CD8-positive, alpha-beta memory T cell (primary cell): ENCODE measurements at regions not wholly inside any gene's neighbourhood (a gene's known extent, or its start where the extent isn't known, plus 50 kb on each side); places are given as distances from the start of the nearest gene placed in this dataset.
"Not testable (repeated sequence)": the region's sequence is repeated elsewhere in the genome, so short reads cannot be mapped to it uniquely, and the experiment has no call there.

Experiments used
- CTCF ChIA-PET: fragments of 350-600 bp; sonication (Branson Sonifier 250); formaldehyde crosslinking; loops from one replicate; lab custom pipeline; 2021; ENCODE audit warnings: antibody characterized with exemption; lab: Charles Lee
- POLR2A ChIA-PET: fragments of 350-600 bp; sonication (Branson Sonifier 250); formaldehyde crosslinking; loops from one replicate; lab custom pipeline; 2021; ENCODE audit warnings: antibody characterized with exemption; lab: Charles Lee
- DNase-seq, 5 donors: peaks; one replicate each; pipeline versions ENCODE4 v3.0.0 to v3.0.0-alpha.2; 2020 to 2022; ENCODE audit warnings: mixed read lengths in 1 of 5
- H3K27ac ChIP-seq: one replicate; pipeline ENCODE4 v1.7.0; 2013; ENCODE audit warnings: low read depth, mild to moderate bottlenecking, low read length, moderate library complexity
- H3K27me3 ChIP-seq: 2 replicates; pipeline ENCODE4 v1.7.0; 2013; ENCODE audit warnings: low read length, mild to moderate bottlenecking; ENCODE audit not compliant: insufficient read depth, poor library complexity, severe bottlenecking
- H3K36me3 ChIP-seq: 2 replicates; pipeline ENCODE4 v1.7.0; 2013; ENCODE audit warnings: mild to moderate bottlenecking, low read length, moderate library complexity; ENCODE audit not compliant: insufficient read depth
- H3K4me1 ChIP-seq: 2 replicates; pipeline ENCODE4 v1.7.0; 2013; ENCODE audit warnings: mild to moderate bottlenecking, low read length, moderate library complexity; ENCODE audit not compliant: insufficient read depth
- H3K4me3 ChIP-seq: 2 replicates; pipeline ENCODE4 v1.7.0; 2013; ENCODE audit warnings: mild to moderate bottlenecking, low read length
- H3K9me3 ChIP-seq: 2 replicates; pipeline ENCODE4 v1.7.0; 2013; ENCODE audit warnings: mild to moderate bottlenecking, low read length
- H3K27ac Mint-ChIP-seq, 8 donors: one replicate each; pipeline ENCODE4 v1.8.0; 2020 to 2021; ENCODE audit warnings: mixed read lengths in 8 of 8, mild to moderate bottlenecking in 6 of 8, inconsistent platforms in 3 of 8, moderate library complexity in 3 of 8
- H3K27me3 Mint-ChIP-seq, 2 donors: one replicate each; pipeline ENCODE4 v1.8.0; 2020 to 2021; ENCODE audit warnings: mixed read lengths in 2 of 2, mild to moderate bottlenecking in 1 of 2, moderate library complexity in 1 of 2
- H3K36me3 Mint-ChIP-seq, 3 donors: one replicate each; pipeline ENCODE4 v1.8.0; 2020 to 2021; ENCODE audit warnings: mixed read lengths in 3 of 3, inconsistent platforms in 1 of 3, mild to moderate bottlenecking in 1 of 3
- H3K4me1 Mint-ChIP-seq, 3 donors: one replicate each; pipeline ENCODE4 v1.8.0; 2020 to 2021; ENCODE audit warnings: mixed read lengths in 3 of 3, inconsistent platforms in 1 of 3, mild to moderate bottlenecking in 1 of 3
- H3K4me3 Mint-ChIP-seq, 7 donors: one replicate each; pipeline ENCODE4 v1.8.0; 2020 to 2021; ENCODE audit warnings: mixed read lengths in 7 of 7, mild to moderate bottlenecking in 6 of 7, moderate library complexity in 4 of 7, inconsistent platforms in 2 of 7
- H3K9me3 Mint-ChIP-seq, 5 donors: one replicate each; pipeline ENCODE4 v1.8.0; 2020 to 2022; ENCODE audit warnings: mixed read lengths in 5 of 5, mild to moderate bottlenecking in 3 of 5, moderate library complexity in 2 of 5, inconsistent platforms in 1 of 5

DNA sequence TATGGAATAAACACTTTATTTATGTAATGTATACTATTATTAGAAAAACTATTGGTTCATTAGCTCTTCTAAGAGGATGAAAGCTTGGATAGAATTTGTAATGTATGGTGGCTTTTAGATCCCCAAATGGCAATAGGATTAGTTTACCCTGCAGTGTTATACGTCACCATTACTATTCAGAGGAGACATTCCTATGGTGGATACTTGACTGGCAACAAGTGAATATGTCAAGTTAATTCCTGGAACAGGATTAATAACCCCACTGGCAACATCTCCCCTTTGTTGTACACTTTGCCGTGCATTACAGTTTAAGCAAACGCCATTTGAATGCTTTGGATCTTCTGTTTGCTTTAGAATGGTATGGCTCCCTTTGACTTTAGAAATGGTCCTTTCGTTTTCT lies 420.3 kb downstream of the FAM47B start:
- Mint-ChIP-seq H3K4me3 (no peak overlapping the region), H3K27me3 (peaks cover 0 to 1% of the 10 kb centered on the region in 2 donors), H3K27ac (no peak overlapping the region), H3K36me3 (no peaks in the 10 kb centered on the region), H3K4me1 (no peaks in the 10 kb centered on the region), H3K9me3 (peaks cover 0 to 8% (median 4%) of the 10 kb centered on the region in 5 donors)
- Histone ChIP-seq H3K9me3 (no peaks in the 10 kb centered on the region), H3K36me3 (no peaks in the 10 kb centered on the region), H3K4me3 (no peak overlapping the region), H3K27me3 (no peaks in the 10 kb centered on the region), H3K4me1 (no peaks in the 10 kb centered on the region), H3K27ac (no peak overlapping the region)
- DNase-seq, result no peak
- POLR2A ChIA-PET, result no interaction called here
- CTCF ChIA-PET, result no interaction called here

DNA sequence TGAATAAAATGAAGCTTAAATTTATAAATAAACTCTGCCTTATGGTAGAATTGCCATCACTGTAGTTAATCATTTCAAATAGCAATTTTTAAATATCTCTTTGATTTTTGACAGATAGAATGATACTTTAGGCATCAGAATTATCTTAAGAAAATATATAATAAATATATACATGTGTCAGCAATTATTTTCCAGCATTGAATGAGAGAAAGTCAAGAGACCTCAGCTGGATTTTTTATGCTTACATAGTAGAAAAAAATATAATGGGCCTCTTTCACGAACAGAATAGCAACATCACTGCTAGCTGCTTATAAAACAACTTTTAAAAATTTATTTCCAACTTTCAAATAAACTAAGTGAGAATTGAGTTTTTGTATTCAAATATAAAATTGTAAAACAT lies 424.0 kb upstream of the MAGEB16 start:
- H3K36me3 ChIP-seq, result no peaks in the 10 kb centered on the region
- POLR2A ChIA-PET, result no interaction called here
- Mint-ChIP-seq H3K4me3 (no peak overlapping the region), H3K9me3 (peaks cover 0 to 2% (median 0%) of the 10 kb centered on the region in 5 donors), H3K27ac (no peak overlapping the region), H3K27me3 (no peaks in the 10 kb centered on the region), H3K36me3 (no peaks in the 10 kb centered on the region), H3K4me1 (no peaks in the 10 kb centered on the region)
- H3K9me3 ChIP-seq, result no peaks in the 10 kb centered on the region
- H3K27me3 ChIP-seq, result no peaks in the 10 kb centered on the region
- no peak overlapping the region for H3K27ac ChIP-seq
- no peak overlapping the region for H3K4me3 ChIP-seq
- DNase-seq, result no peak
- no peaks in the 10 kb centered on the region for H3K4me1 ChIP-seq
- CTCF ChIA-PET, result no interaction called here

DNA sequence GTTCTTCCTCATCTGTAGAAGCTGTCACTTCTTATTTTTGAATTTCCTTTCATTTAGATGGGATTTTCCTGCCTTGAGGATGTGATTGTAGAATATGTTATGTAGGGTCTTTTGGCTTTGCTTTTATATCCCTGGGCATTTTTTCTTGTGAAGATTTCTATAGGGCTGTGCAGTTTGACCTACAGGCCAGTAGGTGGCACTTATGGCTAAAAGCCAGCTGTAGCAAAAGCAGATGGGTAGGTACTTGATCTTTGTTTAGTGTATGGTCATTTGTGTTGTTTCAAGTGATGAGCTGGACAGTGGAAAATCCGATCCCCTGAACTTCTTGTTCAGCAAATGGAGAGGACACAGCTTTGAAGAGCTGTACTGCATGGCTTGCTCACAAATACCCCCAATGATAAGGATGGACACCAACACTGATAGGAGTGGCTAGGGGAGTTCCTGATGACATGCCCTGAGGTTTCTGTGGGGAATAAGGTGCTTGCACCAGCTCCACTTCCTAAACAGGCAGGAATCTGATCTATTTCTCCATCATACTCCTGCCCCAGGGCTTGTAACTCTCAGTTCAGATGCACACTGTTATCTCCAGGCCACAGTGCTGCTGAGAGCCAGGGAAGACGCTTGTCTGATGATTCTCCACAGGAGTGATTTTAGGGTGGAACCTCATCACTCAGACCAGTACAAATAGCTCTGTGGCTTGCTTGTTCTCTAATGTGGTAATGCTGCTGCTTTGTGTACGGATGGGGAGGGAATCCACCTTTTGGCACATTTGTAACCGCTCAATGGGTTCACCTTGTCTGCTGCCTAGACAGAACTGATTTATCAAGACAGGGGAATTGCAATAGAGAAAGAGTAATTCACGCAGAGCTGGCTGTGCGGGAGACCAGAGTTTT lies 417.1 kb upstream of the MAGEB16 start:
- Mint-ChIP-seq H3K4me3 (no peak overlapping the region), H3K27ac (no peak overlapping the region), H3K36me3 (no peaks in the 10 kb centered on the region), H3K27me3 (no peaks in the 10 kb centered on the region), H3K9me3 (peaks cover 0 to 10% (median 4%) of the 10 kb centered on the region in 5 donors), H3K4me1 (no peaks in the 10 kb centered on the region)
- no peaks in the 10 kb centered on the region for H3K36me3 ChIP-seq
- no peaks in the 10 kb centered on the region for H3K27me3 ChIP-seq
- POLR2A ChIA-PET, result no interaction called here
- no peak overlapping the region for H3K27ac ChIP-seq
- H3K4me3 ChIP-seq, result no peak overlapping the region
- H3K4me1 ChIP-seq, result no peaks in the 10 kb centered on the region
- H3K9me3 ChIP-seq, result no peaks in the 10 kb centered on the region
- no peak for DNase-seq
- CTCF ChIA-PET, result no interaction called here

DNA sequence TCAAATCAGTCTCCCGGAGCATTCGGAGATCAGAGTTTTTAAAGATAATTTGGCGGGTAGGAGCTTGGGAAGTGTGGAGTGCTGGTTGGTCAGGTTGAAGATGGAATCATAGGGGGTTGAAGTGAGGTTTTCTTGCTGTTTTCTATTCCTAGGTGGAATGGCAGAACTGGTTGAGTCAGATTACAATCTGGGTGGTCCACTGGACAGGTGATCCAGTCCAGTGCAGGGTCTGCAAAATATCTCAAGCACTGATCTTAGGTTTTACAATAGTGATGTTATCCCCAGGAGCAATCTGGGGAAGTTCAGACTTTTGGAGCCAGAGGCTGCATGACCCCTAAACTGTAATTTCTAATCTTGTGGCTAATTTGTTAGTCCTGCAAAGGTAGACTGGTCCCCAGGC lies 416.4 kb upstream of the MAGEB16 start:
- H3K4me3 Mint-ChIP-seq, H3K36me3 Mint-ChIP-seq, POLR2A ChIA-PET, H3K27ac ChIP-seq, H3K4me3 ChIP-seq, H3K36me3 ChIP-seq, H3K4me1 ChIP-seq, CTCF ChIA-PET, DNase-seq, H3K27me3 ChIP-seq, H3K4me1 Mint-ChIP-seq, H3K27ac Mint-ChIP-seq, H3K9me3 ChIP-seq, H3K27me3 Mint-ChIP-seq: not testable (repeated sequence)
- H3K9me3 Mint-ChIP-seq, result peaks cover 0 to 10% (median 4%) of the 10 kb centered on the region in 5 donors

DNA sequence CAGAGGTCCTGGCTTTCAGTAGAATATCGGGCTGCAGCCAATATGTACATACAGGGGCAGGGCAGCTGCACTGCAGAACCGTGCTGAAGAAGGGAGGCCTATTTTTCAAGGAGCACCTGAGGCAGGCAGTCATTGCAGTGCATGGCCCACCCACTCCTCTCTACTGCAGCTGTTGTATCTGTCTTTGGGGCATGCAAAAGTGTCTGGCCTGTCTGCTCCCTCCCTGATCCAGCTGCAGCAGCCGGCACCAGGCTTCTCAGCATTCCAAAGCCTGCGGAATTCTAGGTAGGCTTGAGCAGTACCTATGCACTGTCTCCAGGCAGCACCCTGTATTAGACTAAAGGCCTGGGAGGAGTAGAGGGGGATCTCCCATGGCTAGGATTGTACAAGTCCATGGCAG lies 415.2 kb upstream of the MAGEB16 start:
- ChIA-PET CTCF (no interaction called here), POLR2A (no interaction called here)
- Histone ChIP-seq H3K4me1 (no peaks in the 10 kb centered on the region), H3K27ac (no peak overlapping the region), H3K4me3 (no peak overlapping the region), H3K27me3 (no peaks in the 10 kb centered on the region), H3K9me3 (no peaks in the 10 kb centered on the region), H3K36me3 (no peaks in the 10 kb centered on the region)
- Mint-ChIP-seq H3K4me3 (no peak overlapping the region), H3K27ac (no peak overlapping the region), H3K36me3 (no peaks in the 10 kb centered on the region), H3K4me1 (no peaks in the 10 kb centered on the region), H3K27me3 (peaks cover 0 to 2% of the 10 kb centered on the region in 2 donors), H3K9me3 (peaks cover 0 to 10% (median 4%) of the 10 kb centered on the region in 5 donors)
- DNase-seq, result no peak

DNA sequence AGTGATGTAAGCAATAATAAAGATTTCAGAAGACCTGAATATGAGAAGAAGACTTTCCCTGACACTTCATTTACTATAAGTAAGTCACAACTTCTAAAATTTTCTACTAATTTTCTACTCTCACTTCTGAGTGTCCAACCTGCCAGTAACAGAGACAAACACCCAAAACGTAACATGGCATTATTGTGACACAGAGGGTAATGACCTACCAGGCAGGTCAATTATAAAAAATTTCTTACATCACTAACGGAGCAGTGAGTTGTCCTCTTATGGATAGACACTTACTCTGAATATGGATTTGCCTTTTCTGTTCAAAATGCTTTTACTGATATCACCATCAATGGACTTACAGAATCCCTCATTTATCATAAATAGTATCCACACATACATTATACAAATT lies 405.9 kb upstream of the MAGEB16 start:
- ChIA-PET CTCF (no interaction called here), POLR2A (no interaction called here)
- Mint-ChIP-seq H3K27me3 (peaks cover 0 to 4% of the 10 kb centered on the region in 2 donors), H3K27ac (no peak overlapping the region), H3K4me3 (no peak overlapping the region), H3K9me3 (no peaks in the 10 kb centered on the region), H3K4me1 (no peaks in the 10 kb centered on the region), H3K36me3 (no peaks in the 10 kb centered on the region)
- Histone ChIP-seq H3K9me3 (no peaks in the 10 kb centered on the region), H3K36me3 (no peaks in the 10 kb centered on the region), H3K27me3 (no peaks in the 10 kb centered on the region), H3K4me1 (no peaks in the 10 kb centered on the region), H3K4me3 (no peak overlapping the region), H3K27ac (no peak overlapping the region)
- no peak for DNase-seq

DNA sequence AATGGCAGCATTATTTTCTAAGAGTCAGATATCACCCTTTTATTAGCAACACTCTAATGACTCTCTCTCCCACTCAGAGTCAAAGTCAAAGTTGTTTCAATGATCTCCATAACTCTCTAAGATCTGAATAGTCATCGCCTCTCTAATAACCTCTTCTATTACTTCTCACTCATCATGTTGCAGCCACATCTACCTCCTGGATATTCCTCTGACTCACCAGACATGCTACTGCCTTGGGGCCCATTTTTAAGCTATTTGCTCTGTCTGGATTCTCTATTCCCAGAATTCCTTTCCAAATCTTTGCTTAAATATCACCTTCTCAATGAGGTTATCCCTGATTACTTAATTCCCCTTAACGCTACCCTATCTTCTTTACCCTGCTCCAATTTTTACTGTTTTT lies 391.8 kb upstream of the MAGEB16 start:
- Histone ChIP-seq H3K4me3 (no peak overlapping the region), H3K27ac (no peak overlapping the region), H3K27me3 (no peaks in the 10 kb centered on the region), H3K9me3 (no peaks in the 10 kb centered on the region), H3K4me1 (no peaks in the 10 kb centered on the region), H3K36me3 (no peaks in the 10 kb centered on the region)
- Mint-ChIP-seq H3K4me1 (no peaks in the 10 kb centered on the region), H3K27ac (no peak overlapping the region), H3K27me3 (no peaks in the 10 kb centered on the region), H3K36me3 (no peaks in the 10 kb centered on the region), H3K9me3 (peaks cover 0 to 11% (median 1%) of the 10 kb centered on the region in 5 donors), H3K4me3 (no peak overlapping the region)
- POLR2A ChIA-PET, result no interaction called here
- CTCF ChIA-PET, result no interaction called here
- DNase-seq, result no peak

DNA sequence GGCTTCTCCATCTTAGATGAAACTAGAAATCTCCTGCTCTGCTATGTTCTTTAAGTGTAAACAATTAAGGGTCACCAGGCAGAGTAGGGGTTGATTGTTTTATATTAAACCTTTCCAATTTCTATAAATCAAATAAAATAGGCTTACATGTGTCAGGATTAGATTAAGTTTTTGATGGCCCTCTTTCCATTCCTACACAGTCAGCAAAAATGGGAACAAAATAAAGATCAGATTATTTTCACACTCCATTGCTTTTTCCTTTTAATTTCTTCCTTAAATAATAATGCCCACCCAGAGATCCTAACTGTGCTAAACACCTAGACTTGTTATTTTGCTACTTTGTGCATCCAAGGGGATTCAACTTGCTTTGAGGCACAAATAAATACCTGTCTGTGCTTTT lies 381.4 kb upstream of the MAGEB16 start:
- DNase-seq, result no peak
- CTCF ChIA-PET, result no interaction called here
- Histone ChIP-seq H3K4me3 (no peak overlapping the region), H3K27ac (no peak overlapping the region), H3K9me3 (no peaks in the 10 kb centered on the region), H3K4me1 (no peaks in the 10 kb centered on the region), H3K27me3 (no peaks in the 10 kb centered on the region), H3K36me3 (no peaks in the 10 kb centered on the region)
- POLR2A ChIA-PET, result no interaction called here
- Mint-ChIP-seq H3K4me3 (no peak overlapping the region), H3K27me3 (peaks cover 0 to 1% of the 10 kb centered on the region in 2 donors), H3K36me3 (no peaks in the 10 kb centered on the region), H3K27ac (no peak overlapping the region), H3K9me3 (peaks cover 0 to 5% (median 0%) of the 10 kb centered on the region in 5 donors), H3K4me1 (no peaks in the 10 kb centered on the region)
